Prostate gland (tissue), 2 donors: ENCODE measurements at regions not wholly inside any gene's neighbourhood (a gene's known extent, or its start where the extent isn't known, plus 50 kb on each side); places are given as distances from the start of the nearest gene placed in this dataset.

Source experiments
- CTCF ChIP-seq, 4 experiments: fragments of 200-600 bp in 2 of 4; fragments of 450-650 bp in 2 of 4; sonication (generic) in 2 of 4; IDR thresholded peaks; 1 replicate in 3 of 4; 2 replicates in 1 of 4; pipeline ENCODE4 v1.5.1; 2016 to 2019; ENCODE audit warnings: antibody characterized with exemption in 4 of 4, mild to moderate bottlenecking in 2 of 4, moderate library complexity in 2 of 4
- POLR2A ChIP-seq: fragments of 450-650 bp; IDR thresholded peaks from one replicate; pipeline ENCODE4 v1.6.1; 2016; ENCODE audit warnings: antibody characterized with exemption, mild to moderate bottlenecking
- POLR2AphosphoS5 ChIP-seq: sonication (generic); formaldehyde crosslinking; IDR thresholded peaks from one replicate; pipeline ENCODE4 v1.6.1; 2017; ENCODE audit warnings: antibody characterized with exemption

GRCh38 chr7:131276748-131277147 is 50.9 kb upstream of the MKLN1 start:
- TF ChIP-seq POLR2AphosphoS5: no peak
- TF ChIP-seq CTCF (IDR thresholded peaks at IDR 0.05): no peak
- TF ChIP-seq POLR2A: no peak
